WTC11 (cell line): ENCODE measurements at regions not wholly inside any gene's neighbourhood (a gene's known extent, or its start where the extent isn't known, plus 50 kb on each side); places are given as distances from the start of the nearest gene placed in this dataset.

ENCODE experiments used
- CREB1 ChIP-seq: sonication (generic); formaldehyde crosslinking; IDR thresholded peaks from 2 replicates; pipeline ENCODE4 v1.8.0; 2023; ENCODE audit warnings: mild to moderate bottlenecking, missing genetic modification reagents
- CTCF ChIP-seq: fragments of 200-600 bp; IDR thresholded peaks from 2 replicates; pipeline ENCODE4 v1.8.0; 2022; ENCODE audit warnings: antibody characterized with exemption
- E2F1 ChIP-seq: sonication (generic); formaldehyde crosslinking; IDR thresholded peaks from 2 replicates; pipeline ENCODE4 v1.8.0; 2022; ENCODE audit warnings: mild to moderate bottlenecking, missing genetic modification reagents
- IRF1 ChIP-seq: sonication (generic); formaldehyde crosslinking; IDR thresholded peaks from 2 replicates; pipeline ENCODE4 v1.8.0; 2023; ENCODE audit warnings: missing genetic modification reagents
- JUN ChIP-seq: sonication (generic); formaldehyde crosslinking; IDR thresholded peaks from 2 replicates; pipeline ENCODE4 v1.8.0; 2023; ENCODE audit warnings: mild to moderate bottlenecking, missing genetic modification reagents
- NFE2L1 ChIP-seq: sonication (generic); formaldehyde crosslinking; IDR thresholded peaks from 2 replicates; pipeline ENCODE4 v1.8.1; 2023; ENCODE audit warnings: missing genetic modification reagents
- RELA ChIP-seq: sonication (generic); formaldehyde crosslinking; IDR thresholded peaks from 2 replicates; pipeline ENCODE4 v1.8.1; 2022; ENCODE audit warnings: missing genetic modification reagents, mild to moderate bottlenecking, borderline replicate concordance
- SMAD3 ChIP-seq: sonication (generic); formaldehyde crosslinking; IDR thresholded peaks from 2 replicates; pipeline ENCODE4 v1.8.0; 2022; ENCODE audit warnings: missing genetic modification reagents, mild to moderate bottlenecking, borderline replicate concordance
- TEAD4 ChIP-seq: sonication (generic); formaldehyde crosslinking; IDR thresholded peaks from 2 replicates; pipeline ENCODE4 v1.8.0; 2022; ENCODE audit warnings: mild to moderate bottlenecking, missing genetic modification reagents
- TP53 ChIP-seq: sonication (generic); formaldehyde crosslinking; IDR thresholded peaks from 2 replicates; pipeline ENCODE4 v1.8.1; 2023; ENCODE audit warnings: mild to moderate bottlenecking, missing genetic modification reagents
- ZNF263 ChIP-seq: sonication (generic); formaldehyde crosslinking; IDR thresholded peaks from 2 replicates; pipeline ENCODE4 v1.8.1; 2022; ENCODE audit warnings: low read depth, mild to moderate bottlenecking, moderate library complexity, missing genetic modification reagents
- TF ChIP-seq, protein P1 (sequence below): sonication (generic); formaldehyde crosslinking; IDR thresholded peaks from 2 replicates; pipeline ENCODE4 v1.8.0; 2022; ENCODE audit warnings: mild to moderate bottlenecking, missing genetic modification reagents
- TF ChIP-seq, protein P2 (sequence below): sonication (generic); formaldehyde crosslinking; IDR thresholded peaks from 2 replicates; pipeline ENCODE4 v1.8.1; 2022; ENCODE audit warnings: mild to moderate bottlenecking, moderate library complexity, missing genetic modification reagents
- TF ChIP-seq, protein P3 (sequence below): sonication (generic); formaldehyde crosslinking; IDR thresholded peaks from 2 replicates; pipeline ENCODE4 v1.8.1; 2022; ENCODE audit warnings: low read depth, missing genetic modification reagents, borderline replicate concordance

DNA sequence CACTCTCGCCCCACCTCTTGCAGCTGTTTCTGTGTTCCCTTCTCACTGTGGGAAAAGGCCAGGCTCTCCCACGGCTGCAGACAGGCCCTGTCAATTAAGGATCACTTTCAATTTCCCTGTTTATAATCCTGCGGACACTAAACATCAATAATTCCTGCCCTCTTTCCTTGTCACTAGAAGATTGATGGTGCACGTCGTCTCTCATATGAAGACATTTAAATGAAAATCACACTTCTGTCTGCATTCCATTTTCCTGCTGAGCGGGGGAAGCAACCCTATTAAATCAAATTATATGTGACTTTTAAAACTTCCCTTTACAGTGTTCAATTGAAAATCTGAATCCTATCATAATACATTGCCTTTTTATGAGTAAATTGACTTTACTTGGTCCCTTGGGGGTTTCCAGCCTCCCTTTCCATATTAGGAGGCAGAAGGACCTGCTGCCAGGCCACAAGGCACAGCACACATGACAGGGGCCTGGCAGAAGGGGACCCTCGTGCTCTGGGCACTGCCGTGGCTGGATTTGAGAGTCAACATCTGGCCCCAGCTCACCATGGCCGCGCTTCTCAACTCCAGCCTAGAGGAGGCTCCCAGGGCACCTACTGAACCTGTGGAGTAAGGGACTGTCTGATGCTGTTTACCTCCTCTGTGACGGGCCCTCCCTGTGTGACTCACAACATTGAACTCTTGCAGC lies 311.0 kb upstream of the IRX4 start:
- TF ChIP-seq IRF1 (CRISPR knock-in tag) (no peak), RELA (CRISPR knock-in tag) (no peak), CTCF (no peak), SMAD3 (CRISPR knock-in tag) (no peak), TEAD4 (no peak), JUN (no peak), E2F1 (CRISPR knock-in tag) (no peak), TP53 (CRISPR knock-in tag) (no peak), NFE2L1 (CRISPR knock-in tag) (no peak), CREB1 (CRISPR knock-in tag) (no peak), ZNF263 (CRISPR knock-in tag) (no peak)
- TF ChIP-seq, protein P1, sequence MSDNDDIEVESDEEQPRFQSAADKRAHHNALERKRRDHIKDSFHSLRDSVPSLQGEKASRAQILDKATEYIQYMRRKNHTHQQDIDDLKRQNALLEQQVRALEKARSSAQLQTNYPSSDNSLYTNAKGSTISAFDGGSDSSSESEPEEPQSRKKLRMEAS (CRISPR knock-in tag), result no peak
- TF ChIP-seq, protein P2, sequence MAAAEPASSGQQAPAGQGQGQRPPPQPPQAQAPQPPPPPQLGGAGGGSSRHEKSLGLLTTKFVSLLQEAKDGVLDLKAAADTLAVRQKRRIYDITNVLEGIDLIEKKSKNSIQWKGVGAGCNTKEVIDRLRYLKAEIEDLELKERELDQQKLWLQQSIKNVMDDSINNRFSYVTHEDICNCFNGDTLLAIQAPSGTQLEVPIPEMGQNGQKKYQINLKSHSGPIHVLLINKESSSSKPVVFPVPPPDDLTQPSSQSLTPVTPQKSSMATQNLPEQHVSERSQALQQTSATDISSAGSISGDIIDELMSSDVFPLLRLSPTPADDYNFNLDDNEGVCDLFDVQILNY (CRISPR knock-in tag), result no peak
- TF ChIP-seq, protein P3, sequence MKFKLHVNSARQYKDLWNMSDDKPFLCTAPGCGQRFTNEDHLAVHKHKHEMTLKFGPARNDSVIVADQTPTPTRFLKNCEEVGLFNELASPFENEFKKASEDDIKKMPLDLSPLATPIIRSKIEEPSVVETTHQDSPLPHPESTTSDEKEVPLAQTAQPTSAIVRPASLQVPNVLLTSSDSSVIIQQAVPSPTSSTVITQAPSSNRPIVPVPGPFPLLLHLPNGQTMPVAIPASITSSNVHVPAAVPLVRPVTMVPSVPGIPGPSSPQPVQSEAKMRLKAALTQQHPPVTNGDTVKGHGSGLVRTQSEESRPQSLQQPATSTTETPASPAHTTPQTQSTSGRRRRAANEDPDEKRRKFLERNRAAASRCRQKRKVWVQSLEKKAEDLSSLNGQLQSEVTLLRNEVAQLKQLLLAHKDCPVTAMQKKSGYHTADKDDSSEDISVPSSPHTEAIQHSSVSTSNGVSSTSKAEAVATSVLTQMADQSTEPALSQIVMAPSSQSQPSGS (CRISPR knock-in tag), result no peak
